ENCODE measurements at regions not wholly inside any gene's neighbourhood (a gene's known extent, or its start where the extent isn't known, plus 50 kb on each side); places are given as distances from the start of the nearest gene placed in this dataset.

DNA sequence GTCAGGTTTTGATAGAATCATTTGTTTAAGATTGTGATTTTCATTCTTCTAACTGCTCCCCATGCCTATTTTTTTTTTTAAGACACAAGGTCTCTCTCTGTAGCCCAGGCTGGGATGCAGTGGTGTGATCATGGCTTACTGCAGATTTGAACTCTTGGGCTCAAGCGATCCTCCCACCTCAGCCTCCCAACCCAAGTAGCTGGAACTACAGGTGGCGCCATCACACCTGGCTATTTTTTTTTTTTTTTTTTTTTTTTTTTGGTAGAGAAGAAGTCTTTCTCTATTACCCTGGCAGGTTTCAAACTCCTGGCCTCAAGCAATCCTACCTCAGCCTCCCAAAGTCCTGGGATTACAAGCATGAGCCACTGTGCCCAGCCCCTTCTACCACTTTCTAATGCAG is 223.3 kb downstream of the CBLN1 start:
- no peak for DNase-seq
- no peaks in the 10 kb centered on the region for H3K9me3 ChIP-seq
- H3K27me3 ChIP-seq: no peaks in the 10 kb centered on the region
- no peak overlapping the region for H3K4me3 ChIP-seq
- H3K36me3 ChIP-seq: no peaks in the 10 kb centered on the region

DNA sequence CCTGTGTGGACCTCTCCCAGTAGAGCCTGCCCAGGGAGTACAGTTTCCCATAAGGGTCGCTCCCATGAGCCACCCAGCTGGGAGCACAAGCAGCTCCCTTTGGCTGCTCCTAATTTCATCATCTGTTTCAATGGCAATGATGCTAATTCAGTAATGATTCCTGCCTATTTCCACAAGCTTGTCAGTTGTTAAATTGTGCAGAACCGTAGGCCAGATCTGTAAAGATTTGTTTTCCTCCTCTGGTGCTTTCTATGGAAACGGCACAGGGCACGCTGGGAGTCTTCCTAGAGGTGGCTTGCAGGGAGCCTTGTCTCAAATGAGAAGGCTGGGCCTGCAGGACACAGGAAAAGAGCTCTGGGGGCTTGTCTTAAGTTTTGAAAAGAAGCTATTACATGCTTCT is 223.7 kb downstream of the CBLN1 start:
- Histone ChIP-seq H3K4me3 (no peak overlapping the region), H3K9me3 (no peaks in the 10 kb centered on the region), H3K36me3 (no peaks in the 10 kb centered on the region), H3K27me3 (no peaks in the 10 kb centered on the region)
- no peak for DNase-seq

DNA sequence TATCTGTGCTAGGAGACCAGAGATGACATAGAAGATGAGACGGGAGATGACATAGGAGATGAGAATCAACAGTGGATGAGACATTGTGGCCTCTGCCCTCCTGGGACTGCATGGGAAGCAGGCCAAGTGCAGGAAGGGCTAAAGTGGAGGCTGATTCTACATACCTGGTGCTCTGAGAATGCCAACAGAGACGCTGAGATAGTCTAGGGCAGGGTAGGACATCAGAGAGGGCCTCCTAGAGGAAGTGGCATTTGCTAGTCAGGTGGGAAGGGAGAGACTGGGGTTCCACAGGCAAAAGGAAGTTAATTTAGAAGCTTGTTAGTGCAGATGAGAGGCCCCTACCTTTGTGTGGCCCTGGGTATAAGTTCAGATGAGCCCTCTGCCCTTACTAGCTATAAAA is 224.2 kb downstream of the CBLN1 start:
- Histone ChIP-seq H3K27me3 (no peaks in the 10 kb centered on the region), H3K9me3 (no peaks in the 10 kb centered on the region), H3K4me3 (no peak overlapping the region), H3K36me3 (no peaks in the 10 kb centered on the region)
- no peak for DNase-seq

DNA sequence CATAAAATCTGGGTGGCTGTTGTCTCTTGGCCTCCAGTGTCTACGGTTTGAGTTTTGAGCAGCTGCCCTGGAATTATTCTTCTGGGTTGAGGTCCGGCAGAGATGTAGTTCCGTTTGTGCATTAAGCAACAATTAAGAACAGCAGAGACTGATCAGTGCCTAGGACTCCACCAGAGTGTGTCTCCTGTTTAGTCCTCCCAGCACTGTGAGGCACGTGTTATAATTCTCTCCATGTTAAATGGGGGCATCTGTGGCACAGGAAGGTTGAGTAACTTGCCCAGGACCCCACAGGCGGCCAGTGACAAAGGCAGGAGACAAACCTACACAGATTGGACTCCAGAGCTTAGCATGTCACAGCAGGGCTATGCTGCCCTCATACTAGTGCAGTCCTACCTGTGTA is 225.1 kb downstream of the CBLN1 start:
- DNase-seq: no peak
- Histone ChIP-seq H3K4me3 (no peak overlapping the region), H3K27me3 (no peaks in the 10 kb centered on the region), H3K9me3 (no peaks in the 10 kb centered on the region), H3K36me3 (no peaks in the 10 kb centered on the region)

DNA sequence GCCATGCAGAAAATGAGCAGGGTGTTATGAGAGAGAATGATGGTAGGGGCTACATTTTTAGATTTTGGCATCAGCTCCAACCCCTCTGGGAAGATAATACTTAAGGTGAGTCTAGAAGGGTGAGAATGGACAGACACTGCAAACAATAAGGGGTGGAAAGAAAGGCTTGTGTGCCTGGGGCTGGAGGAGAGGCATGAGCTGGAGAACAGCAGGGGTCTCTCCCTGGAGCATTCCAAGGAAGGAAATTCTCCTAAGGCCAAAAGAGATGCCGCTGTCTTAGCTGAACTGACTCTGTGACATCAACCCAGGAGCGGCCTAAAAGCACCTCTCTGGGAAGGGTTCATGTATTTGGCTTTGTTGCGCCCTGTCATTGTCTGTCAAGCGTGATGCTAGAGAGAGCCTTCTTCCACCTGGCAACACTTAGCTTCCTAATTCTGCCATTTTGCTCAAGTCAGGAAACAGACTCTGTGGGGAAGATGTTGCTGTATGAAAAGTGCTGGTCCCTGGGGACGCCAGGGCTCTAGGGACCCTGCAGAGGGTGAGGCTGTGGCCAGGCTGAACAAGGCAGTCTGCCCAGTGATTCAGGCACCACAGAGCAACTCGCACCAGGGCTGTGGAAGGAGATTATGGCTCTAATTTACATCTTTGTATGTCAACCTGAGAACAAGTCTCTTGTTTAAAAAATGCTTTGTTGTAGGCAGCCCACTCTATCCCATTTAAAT is 225.7 kb downstream of the CBLN1 start:
- Histone ChIP-seq H3K36me3 (no peaks in the 10 kb centered on the region), H3K9me3 (no peaks in the 10 kb centered on the region), H3K27me3 (no peaks in the 10 kb centered on the region), H3K4me3 (no peak overlapping the region)
- no peak for DNase-seq

DNA sequence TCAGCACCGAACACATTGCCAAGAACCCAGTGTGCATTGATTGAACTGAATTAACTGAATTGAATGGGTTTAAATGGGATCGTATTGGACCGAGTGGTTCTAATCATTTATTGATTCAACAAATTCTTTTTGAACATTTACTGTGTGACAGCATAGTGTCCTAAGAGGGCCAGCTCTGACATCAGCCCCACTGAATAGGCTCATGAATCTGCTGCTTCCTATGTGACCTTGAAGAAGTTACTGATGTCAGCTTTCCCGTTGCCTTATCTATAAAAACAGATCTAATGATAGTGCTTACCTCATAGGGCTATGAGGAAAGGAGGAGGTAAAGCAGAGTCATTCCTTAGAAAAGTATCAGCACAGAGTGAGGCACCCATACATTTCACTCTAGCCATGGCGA is 226.3 kb downstream of the CBLN1 start:
- no peak for DNase-seq
- no peaks in the 10 kb centered on the region for H3K9me3 ChIP-seq
- H3K36me3 ChIP-seq: no peaks in the 10 kb centered on the region
- H3K4me3 ChIP-seq: no peak overlapping the region
- no peaks in the 10 kb centered on the region for H3K27me3 ChIP-seq

DNA sequence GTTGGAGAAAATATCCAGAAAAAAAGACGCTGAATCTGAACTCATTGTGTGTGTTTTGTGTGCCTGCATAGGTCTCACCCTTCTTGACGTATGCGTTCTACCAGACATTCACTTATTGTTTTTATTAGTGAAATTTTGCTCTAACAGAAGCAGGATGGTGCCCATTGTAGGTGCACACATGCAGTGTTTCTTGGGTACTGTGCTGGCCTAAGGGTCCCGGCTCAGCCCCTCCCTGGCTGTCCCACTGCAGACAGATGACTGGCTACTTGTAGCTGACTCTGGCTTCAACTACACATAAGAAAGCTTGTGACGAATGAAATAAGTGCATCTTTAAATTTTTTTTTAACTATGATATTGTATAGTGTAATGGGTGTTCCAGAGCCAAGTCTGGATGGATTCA is 227.0 kb downstream of the CBLN1 start:
- Histone ChIP-seq H3K36me3 (no peaks in the 10 kb centered on the region), H3K9me3 (no peaks in the 10 kb centered on the region), H3K27me3 (no peaks in the 10 kb centered on the region), H3K4me3 (no peak overlapping the region)
- no peak for DNase-seq

DNA sequence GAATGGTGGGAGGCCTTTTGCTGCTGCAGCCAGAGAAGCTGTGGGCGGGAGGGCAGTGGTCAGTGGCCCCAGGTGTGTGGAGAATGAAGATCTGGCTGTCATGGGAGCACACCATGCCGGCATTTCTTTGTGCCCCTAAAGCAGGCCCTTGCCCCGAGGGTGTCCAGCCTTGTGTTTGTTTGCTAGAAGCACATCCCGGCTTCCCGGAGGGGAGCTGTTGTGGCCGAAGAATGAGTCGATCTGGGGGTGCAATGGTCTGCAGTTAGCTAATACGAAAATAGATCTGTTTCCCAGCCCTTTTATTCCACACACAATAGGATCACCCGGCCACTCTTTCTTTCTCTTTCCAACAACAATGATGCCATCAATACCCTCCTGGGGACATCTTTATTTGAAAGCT is 228.8 kb downstream of the CBLN1 start:
- H3K36me3 ChIP-seq: no peaks in the 10 kb centered on the region
- DNase-seq: no peak
- H3K9me3 ChIP-seq: no peaks in the 10 kb centered on the region
- H3K4me3 ChIP-seq: no peak overlapping the region
- H3K27me3 ChIP-seq: no peaks in the 10 kb centered on the region

DNA sequence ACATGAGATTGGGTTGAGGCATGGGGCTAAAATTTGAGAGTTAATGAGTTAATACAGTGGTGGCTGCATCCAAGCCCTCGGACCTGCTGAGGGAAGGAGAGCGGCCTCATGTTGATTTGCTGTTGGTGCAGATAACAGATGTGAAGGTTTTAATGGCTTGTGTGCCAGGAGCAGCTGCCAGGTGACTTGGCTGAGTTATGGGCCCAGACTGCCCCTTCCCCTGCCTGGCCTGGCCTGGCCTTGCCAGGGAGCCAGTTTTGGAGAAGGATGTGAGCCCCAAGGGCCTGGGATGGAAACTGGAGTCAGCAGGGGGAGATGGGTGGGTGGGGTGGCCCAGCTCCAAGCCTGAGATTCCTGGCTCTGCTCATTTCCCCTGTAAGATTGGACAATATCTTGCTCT is 230.1 kb downstream of the CBLN1 start:
- Histone ChIP-seq H3K4me3 (no peak overlapping the region), H3K9me3 (no peaks in the 10 kb centered on the region), H3K36me3 (no peaks in the 10 kb centered on the region), H3K27me3 (no peaks in the 10 kb centered on the region)
- no peak for DNase-seq

DNA sequence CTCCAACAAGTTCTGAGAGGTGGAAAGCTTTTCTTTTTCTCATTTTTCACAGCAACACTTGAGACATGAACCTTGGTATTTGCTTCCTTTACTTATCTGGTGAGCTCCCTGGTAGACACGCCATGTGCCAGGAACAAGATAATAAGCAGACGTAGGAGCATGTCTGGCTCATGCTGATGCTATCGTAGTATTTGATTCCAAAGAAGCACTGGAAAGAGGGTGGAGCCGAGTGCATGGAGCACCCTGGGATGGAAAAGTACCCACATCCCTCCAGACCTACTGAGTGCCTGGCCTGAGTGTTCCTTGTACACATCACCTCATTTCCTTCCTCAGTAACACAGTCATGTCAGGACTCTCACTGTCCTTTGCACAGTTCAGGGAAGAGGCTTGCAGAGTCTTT is 231.0 kb downstream of the CBLN1 start:
- Histone ChIP-seq H3K4me3 (no peak overlapping the region), H3K27me3 (no peaks in the 10 kb centered on the region), H3K9me3 (no peaks in the 10 kb centered on the region), H3K36me3 (no peaks in the 10 kb centered on the region)
- no peak for DNase-seq

DNA sequence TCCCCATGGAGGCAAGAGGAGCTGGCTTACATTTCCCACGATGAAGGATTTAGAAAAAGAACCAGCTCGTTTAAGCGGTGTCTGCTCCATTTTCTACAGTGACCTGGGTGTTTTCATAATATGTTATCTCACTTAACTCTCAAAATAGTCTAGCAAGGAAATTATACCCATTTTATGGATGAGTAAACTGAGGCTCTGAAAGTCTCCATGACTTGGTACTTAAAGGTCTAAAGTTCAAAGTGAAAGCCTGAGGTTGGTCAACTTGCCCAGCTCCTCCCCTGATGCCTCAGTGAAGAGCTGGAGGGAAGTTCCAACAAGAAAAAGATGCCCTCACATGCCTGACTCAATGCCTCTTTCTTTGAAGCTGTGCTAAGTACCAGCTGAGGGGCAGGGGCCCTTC is 232.0 kb downstream of the CBLN1 start:
- Histone ChIP-seq H3K4me3 (no peak overlapping the region), H3K27me3 (no peaks in the 10 kb centered on the region), H3K36me3 (no peaks in the 10 kb centered on the region), H3K9me3 (no peaks in the 10 kb centered on the region)
- no peak for DNase-seq

DNA sequence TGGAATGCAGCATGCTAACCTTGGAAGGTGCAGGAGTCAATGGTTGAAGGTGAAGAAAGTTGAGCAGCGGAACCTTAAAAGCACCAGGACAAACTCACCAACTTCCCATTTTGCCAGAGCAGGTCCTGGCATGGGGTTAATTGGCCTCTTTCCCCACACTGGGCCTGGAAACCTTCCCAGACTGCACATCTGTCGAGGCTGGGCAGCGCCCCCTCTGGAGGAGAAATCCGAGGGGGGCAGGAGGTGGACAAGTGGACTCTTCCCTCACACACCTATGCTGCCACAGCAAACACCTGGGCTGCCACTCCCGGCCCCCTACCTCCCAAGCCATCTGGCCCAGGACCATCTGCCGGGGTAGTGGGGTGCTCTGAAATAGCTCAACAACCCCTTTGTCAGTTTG is 232.4 kb downstream of the CBLN1 start:
- Histone ChIP-seq H3K4me3 (no peak overlapping the region), H3K36me3 (no peaks in the 10 kb centered on the region)
- DNase-seq: no peak

DNA sequence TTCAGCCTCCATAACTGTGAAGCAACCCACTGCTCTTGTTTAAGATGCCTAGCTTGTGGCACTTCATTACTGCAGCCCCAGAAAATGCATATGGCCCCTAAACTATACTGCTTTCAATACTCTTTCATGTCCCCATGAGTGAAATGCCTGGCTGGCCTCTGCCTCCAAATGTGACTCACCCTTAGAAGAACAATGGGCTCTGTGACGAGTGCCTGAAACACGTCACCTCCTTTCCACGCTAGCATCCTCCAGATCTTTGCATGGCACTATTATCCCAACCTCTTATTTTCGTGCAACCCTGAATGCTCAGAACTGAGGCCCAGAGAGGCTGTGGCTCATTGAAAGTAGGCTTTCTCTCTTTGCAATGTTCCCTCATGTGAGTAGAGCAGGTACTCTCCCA is 233.1 kb downstream of the CBLN1 start:
- no peaks in the 10 kb centered on the region for H3K27me3 ChIP-seq
- peak; percentile 12 for DNase-seq
- no peaks in the 10 kb centered on the region for H3K9me3 ChIP-seq
- H3K4me3 ChIP-seq: no peak overlapping the region
- H3K36me3 ChIP-seq: no peaks in the 10 kb centered on the region

More for the DNA sequence above, 232.4 kb downstream of the CBLN1 start:
- Histone ChIP-seq H3K27me3 (no peaks in the 10 kb centered on the region), H3K9me3 (no peaks in the 10 kb centered on the region)

DNA sequence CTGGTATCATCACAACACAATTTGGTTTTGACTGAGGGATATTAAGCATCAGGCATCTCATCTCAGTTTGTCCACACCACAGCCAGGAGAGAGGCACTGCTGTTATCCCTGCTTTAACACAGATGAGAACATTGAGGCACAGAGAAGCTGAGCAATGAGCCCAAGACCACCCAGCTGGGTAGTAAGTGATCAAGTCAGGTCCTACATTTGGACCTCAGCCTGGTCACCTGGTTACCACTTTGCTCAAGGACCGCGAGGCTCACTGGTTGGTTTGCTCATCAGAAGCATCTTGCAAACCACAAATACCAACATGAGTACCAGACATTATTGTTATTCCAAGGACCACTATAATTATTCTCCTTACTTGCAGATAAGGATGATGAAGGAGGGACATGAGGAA is 245.5 kb downstream of the CBLN1 start:
- Histone ChIP-seq H3K27me3 (no peaks in the 10 kb centered on the region), H3K4me3 (no peak overlapping the region), H3K36me3 (no peaks in the 10 kb centered on the region), H3K9me3 (no peaks in the 10 kb centered on the region)
- DNase-seq: no peak

DNA sequence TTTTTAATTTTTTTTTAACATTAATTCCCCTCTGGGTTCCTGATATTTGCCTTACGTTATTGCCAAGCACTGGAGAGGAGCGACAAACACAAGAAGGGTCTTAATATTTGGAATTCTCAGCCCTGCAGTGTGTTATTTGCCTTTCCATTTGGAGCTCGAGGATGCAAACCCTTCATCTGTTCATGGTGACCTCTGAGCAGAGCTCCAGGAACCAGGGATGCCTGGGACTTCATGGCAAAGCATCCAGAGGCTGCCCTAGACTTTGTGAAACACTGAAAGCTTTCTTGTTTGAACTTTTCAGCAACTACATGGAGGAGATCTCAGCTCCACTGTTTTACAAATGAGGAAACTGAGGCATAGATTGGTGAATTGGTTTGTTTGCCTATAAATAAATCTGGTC is 254.2 kb downstream of the CBLN1 start:
- no peak overlapping the region for H3K4me3 ChIP-seq
- no peaks in the 10 kb centered on the region for H3K9me3 ChIP-seq
- H3K36me3 ChIP-seq: no peaks in the 10 kb centered on the region
- DNase-seq: no peak
- H3K27me3 ChIP-seq: no peaks in the 10 kb centered on the region

DNA sequence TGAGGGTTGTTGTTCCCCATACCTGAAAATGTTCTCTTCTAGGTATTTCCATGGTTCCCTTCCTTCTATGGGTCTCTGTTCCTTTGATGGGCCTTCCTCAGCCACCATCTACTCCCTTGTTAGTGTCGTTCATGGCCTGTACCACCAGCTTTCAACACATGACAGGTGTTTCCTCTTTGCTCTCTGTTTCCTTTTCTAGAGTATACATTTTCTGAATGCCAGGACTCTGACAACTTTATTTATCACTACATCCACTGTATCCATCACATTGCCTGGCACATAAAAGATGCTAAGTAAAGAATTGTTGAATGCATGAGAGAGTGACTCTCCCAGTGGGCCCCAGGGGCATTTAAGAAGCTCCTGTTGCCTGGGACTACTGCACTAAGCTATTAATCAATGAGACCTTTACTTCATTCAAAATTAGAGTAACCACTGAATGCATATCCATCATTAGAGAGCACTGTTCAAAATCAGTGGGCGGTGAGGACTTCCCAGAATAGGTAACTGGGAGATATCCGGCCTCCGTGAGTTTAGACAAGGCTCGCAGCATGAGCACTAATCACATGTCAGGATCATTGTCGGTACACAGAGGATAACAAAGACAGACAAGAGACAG is 255.0 kb downstream of the CBLN1 start:
- DNase-seq: no peak
- Histone ChIP-seq H3K9me3 (no peaks in the 10 kb centered on the region), H3K4me3 (no peak overlapping the region), H3K36me3 (no peaks in the 10 kb centered on the region), H3K27me3 (no peaks in the 10 kb centered on the region)

DNA sequence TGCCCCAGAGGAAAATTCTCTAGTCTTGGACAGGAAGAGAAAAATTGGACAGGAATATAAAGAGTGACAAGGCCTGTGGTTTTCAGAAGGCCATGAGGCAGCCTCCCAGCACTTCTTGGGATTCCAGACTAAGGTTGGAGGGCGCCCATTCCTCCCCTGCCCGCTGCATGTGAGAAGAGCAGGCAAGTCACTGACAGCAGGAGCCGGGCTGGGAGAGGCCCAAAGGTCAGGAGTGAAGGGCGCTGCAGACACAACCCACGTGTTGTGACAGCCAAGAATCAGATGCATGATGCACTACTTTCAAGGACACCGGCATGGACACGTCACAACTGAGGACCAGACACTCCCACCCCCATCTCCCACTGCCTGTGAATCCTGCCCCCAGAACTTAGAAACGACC is 256.7 kb downstream of the CBLN1 start:
- no peak for DNase-seq
- Histone ChIP-seq H3K4me3 (no peak overlapping the region), H3K9me3 (no peaks in the 10 kb centered on the region), H3K36me3 (no peaks in the 10 kb centered on the region), H3K27me3 (no peaks in the 10 kb centered on the region)

DNA sequence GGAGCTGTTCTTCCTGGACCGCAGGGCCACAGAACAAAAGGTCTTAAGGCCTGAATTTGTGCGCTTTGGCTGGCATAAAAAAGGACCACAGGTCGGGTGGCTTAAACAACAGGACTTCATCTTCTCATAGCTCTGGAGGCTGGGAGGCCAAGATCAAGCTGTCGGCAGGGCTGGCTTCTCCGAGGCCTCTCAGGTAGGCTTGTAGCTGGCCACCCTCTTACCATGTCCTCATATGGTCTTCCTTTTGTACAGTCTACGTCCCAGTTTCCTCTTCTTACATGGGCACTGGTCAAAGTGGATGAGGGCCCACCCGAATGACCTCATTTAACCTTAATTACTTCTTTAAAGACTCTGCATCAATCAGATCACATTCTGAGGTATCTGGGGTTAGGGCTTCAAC is 257.6 kb downstream of the CBLN1 start:
- Histone ChIP-seq H3K27me3 (no peaks in the 10 kb centered on the region), H3K4me3 (no peak overlapping the region), H3K36me3 (no peaks in the 10 kb centered on the region), H3K9me3 (no peaks in the 10 kb centered on the region)
- DNase-seq: no peak

Data from MG63 (cell line).